Endothelial cell of umbilical vein (primary cell): ENCODE measurements at regions not wholly inside any gene's neighbourhood (a gene's known extent, or its start where the extent isn't known, plus 50 kb on each side); places are given as distances from the start of the nearest gene placed in this dataset.

Source experiments
- BruUV-seq: library from RNA; stranded (reverse); fragments of 400-500 nt; replicated peaks from 2 replicates; lab custom pipeline; 2021; lab: Mats Ljungman, UMichigan
- CTCF ChIA-PET: fragments of 300-600, 350-600 bp; sonication (Branson Sonifier 250); formaldehyde crosslinking; loops from one replicate; lab custom pipeline; 2021; ENCODE audit warnings: antibody characterized with exemption, inconsistent platforms; lab: Charles Lee
- POLR2A ChIA-PET: fragments of 300-600, 350-600 bp; sonication (Branson Sonifier 250); formaldehyde crosslinking; loops from one replicate; lab custom pipeline; 2021; ENCODE audit warnings: antibody characterized with exemption, inconsistent platforms; lab: Charles Lee
- DNase-seq: peaks from one replicate; pipeline ENCODE4 v3.0.0-alpha.2; 2011; ENCODE audit warnings: low read depth, low spot score
- FAIRE-seq: peaks from 2 replicates; lab custom pipeline; 2011; peaks lifted over from hg19 to GRCh38; lab: Jason Lieb, UNC
- H2AFZ ChIP-seq: 2 replicates; pipeline ENCODE4 v1.6.0; 2012; ENCODE audit warnings: low read depth, low read length, control low read depth, inconsistent platforms
- H3K27ac ChIP-seq: 2 replicates; pipeline ENCODE4 v1.5.1; 2011; ENCODE audit warnings: low read depth, mild to moderate bottlenecking, control low read depth, low read length, moderate library complexity; ENCODE audit not compliant: insufficient read depth
- H3K27me3 ChIP-seq, 2 experiments: 2 replicates each; pipeline versions ENCODE4 v1.6.0 to v1.6.1; 2011; ENCODE audit warnings: low read length in 2 of 2, mixed read lengths in 1 of 2; ENCODE audit not compliant: control insufficient read depth in 2 of 2, insufficient read depth in 2 of 2
- H3K36me3 ChIP-seq, 2 experiments: 2 replicates in 1 of 2; 3 replicates in 1 of 2; pipeline ENCODE4 v1.5.1; 2011; ENCODE audit warnings: low read length in 2 of 2, mild to moderate bottlenecking in 1 of 2, moderate library complexity in 1 of 2; ENCODE audit not compliant: control insufficient read depth in 2 of 2, insufficient read depth in 2 of 2; ENCODE audit errors: extremely low read depth in 1 of 2
- H3K4me1 ChIP-seq: 3 replicates; pipeline ENCODE4 v1.5.1; 2011; ENCODE audit warnings: mild to moderate bottlenecking, low read length; ENCODE audit not compliant: control insufficient read depth, insufficient read depth; ENCODE audit errors: extremely low read depth
- H3K4me2 ChIP-seq: 2 replicates; pipeline ENCODE4 v1.6.1; 2011; ENCODE audit warnings: low read length, control low read depth, mixed read lengths; ENCODE audit not compliant: insufficient read depth
- H3K4me3 ChIP-seq, 3 experiments: fragments of 200-600 bp in 1 of 3; sonication (generic), shearing (Covaris generic) in 1 of 3; replicated peaks in 1 of 3; 2 replicates each; pipeline ENCODE4 v1.5.1; 2011 to 2016; ENCODE audit warnings: control low read depth in 3 of 3, low read length in 3 of 3, mild to moderate bottlenecking in 2 of 3, inconsistent platforms in 1 of 3, low read depth in 1 of 3, moderate library complexity in 1 of 3; ENCODE audit not compliant: insufficient read depth in 1 of 3
- H3K79me2 ChIP-seq: 2 replicates; pipeline ENCODE4 v1.6.0; 2012; ENCODE audit warnings: low read length, inconsistent platforms; ENCODE audit not compliant: control insufficient read depth, insufficient read depth
- H3K9ac ChIP-seq: replicated peaks from 2 replicates; pipeline ENCODE3; 2011; ENCODE audit warnings: low read length, control low read depth; ENCODE audit not compliant: insufficient read depth; ENCODE audit errors: extremely low read depth
- H3K9me1 ChIP-seq: replicated peaks from 3 replicates; pipeline ENCODE4 v1.6.0; 2011; ENCODE audit warnings: mild to moderate bottlenecking, low read length; ENCODE audit not compliant: control insufficient read depth, insufficient read depth; ENCODE audit errors: extremely low read depth
- H3K9me3 ChIP-seq: replicated peaks from 2 replicates; pipeline ENCODE4 v1.5.1; 2012; ENCODE audit warnings: low read length, inconsistent platforms; ENCODE audit not compliant: control insufficient read depth, insufficient read depth
- H4K20me1 ChIP-seq: replicated peaks from 2 replicates; pipeline ENCODE3; 2011; ENCODE audit warnings: mild to moderate bottlenecking, low read length; ENCODE audit not compliant: control insufficient read depth, insufficient read depth; ENCODE audit errors: extremely low read depth
- EZH2 ChIP-seq: IDR thresholded peaks from 2 replicates; pipeline ENCODE4 v1.6.1; 2012; ENCODE audit warnings: borderline replicate concordance, low read depth, mild to moderate bottlenecking, moderate library complexity, low read length, inconsistent platforms; ENCODE audit not compliant: severe bottlenecking
- FOS ChIP-seq: IDR thresholded peaks from 2 replicates; pipeline ENCODE4 v1.6.1; 2011; ENCODE audit warnings: mild to moderate bottlenecking, low read length, moderate library complexity, borderline replicate concordance; ENCODE audit not compliant: insufficient read depth
- GATA2 ChIP-seq: IDR thresholded peaks from 2 replicates; pipeline ENCODE4 v1.7.0; 2011; ENCODE audit warnings: low read depth, mild to moderate bottlenecking, moderate library complexity, mixed read lengths, low read length; ENCODE audit not compliant: insufficient read length, insufficient read depth
- JUN ChIP-seq: IDR thresholded peaks from 2 replicates; pipeline ENCODE4 v1.6.1; 2011; ENCODE audit warnings: borderline replicate concordance, low read depth; ENCODE audit not compliant: insufficient read length, insufficient read depth
- MYC ChIP-seq: IDR thresholded peaks from one replicate; pipeline ENCODE4 v1.6.1; 2011; ENCODE audit warnings: mild to moderate bottlenecking, low read depth, low read length
- POLR2A ChIP-seq: IDR thresholded peaks from 2 replicates; pipeline ENCODE4 v1.6.1; 2012; ENCODE audit warnings: low read depth, mild to moderate bottlenecking, control low read depth, low read length
- POLR2AphosphoS5 ChIP-seq: IDR thresholded peaks from 2 replicates; pipeline ENCODE4 v1.6.1; 2012; ENCODE audit warnings: low read depth, mild to moderate bottlenecking, control low read depth, low read length, moderate library complexity; ENCODE audit not compliant: insufficient read depth
- dilution Hi-C: fragments of 300-500 bp; cut with MboI; formaldehyde crosslinking; loops from one replicate; pipeline ENCODE4 v1.15.0; 2019; ENCODE audit warnings: low sequenced_read_pairs; ENCODE audit not compliant: extremely low pct_ligation_motif_present
- intact Hi-C: fragments of 100-400 bp; cut with micrococcal nuclease; formaldehyde crosslinking; loops from one replicate; pipeline ENCODE4 v1.10.0; 2022
- TF ChIP-seq, protein P1 (sequence below): IDR thresholded peaks from 2 replicates; pipeline ENCODE4 v1.6.1; 2011; ENCODE audit not compliant: insufficient read depth, insufficient read length

- intact Hi-C loops (no loop called here), dilution Hi-C loops (no loop called here)
- POLR2A ChIA-PET = no interaction called here
- Histone ChIP-seq H3K4me3 (no peak overlapping the region), H3K36me3 (no peaks in the 10 kb centered on the region), H4K20me1 (no peaks in the 10 kb centered on the region), H3K4me2 (no peak overlapping the region), H3K9ac (no peak overlapping the region), H3K27ac (no peak overlapping the region), H3K4me1 (no peaks in the 10 kb centered on the region), H3K9me3 (peaks cover 2% of the 10 kb centered on the region), H3K27me3 (no peaks in the 10 kb centered on the region), H3K79me2 (no peaks in the 10 kb centered on the region), H2AFZ (no peak overlapping the region), H3K9me1 (no peaks in the 10 kb centered on the region)
- BruUV-seq = no TSS peak
- DNase-seq = no peak
- TF ChIP-seq FOS (no peak), EZH2 (no peak), JUN (no peak), GATA2 (no peak), POLR2AphosphoS5 (no peak), MYC (no peak), POLR2A (no peak)
- TF ChIP-seq, protein P1, sequence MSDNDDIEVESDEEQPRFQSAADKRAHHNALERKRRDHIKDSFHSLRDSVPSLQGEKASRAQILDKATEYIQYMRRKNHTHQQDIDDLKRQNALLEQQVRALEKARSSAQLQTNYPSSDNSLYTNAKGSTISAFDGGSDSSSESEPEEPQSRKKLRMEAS = no peak
- FAIRE-seq = no peak
- CTCF ChIA-PET = no interaction called here
These were observed 407.2 kb upstream of the NETO1 start for GRCh38 chr18:73274812-73275621.
